ENCODE measurements at regions not wholly inside any gene's neighbourhood (a gene's known extent, or its start where the extent isn't known, plus 50 kb on each side); places are given as distances from the start of the nearest gene placed in this dataset.

DNA sequence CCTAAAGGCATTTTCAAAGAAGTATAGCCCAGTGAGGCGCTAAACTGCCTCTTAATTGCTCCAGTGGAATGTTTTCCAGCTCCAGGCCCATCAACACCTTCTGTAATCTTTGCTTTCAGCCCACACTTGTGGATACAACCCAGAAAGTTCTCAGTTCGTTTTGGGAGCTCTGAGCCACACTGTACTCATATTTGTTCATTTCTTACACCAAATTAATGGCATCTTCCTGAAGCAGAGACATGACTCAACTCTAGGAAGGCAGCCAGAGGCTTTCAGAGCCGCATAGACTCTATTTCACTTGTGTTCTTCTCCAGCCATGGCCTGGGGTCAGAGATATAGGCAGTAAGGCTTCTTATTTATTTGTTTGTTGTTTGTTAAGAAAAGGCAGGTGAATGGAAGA is 175.5 kb upstream of the NCAM1 start:
- H3K27me3 ChIP-seq, result no peaks in the 10 kb centered on the region
- intact Hi-C loops (cut with DNase I; ENCODE audit: low total_unique reads), result no loop called here
- H3K9me3 ChIP-seq, result no peaks in the 10 kb centered on the region
- H3K4me1 ChIP-seq, result no peaks in the 10 kb centered on the region
- DNase-seq, result no peak
- 48 to 54% methylated on average over 3 of the region's 3 CpGs for WGBS, 2 donors
- no peaks in the 10 kb centered on the region for H3K36me3 ChIP-seq (ENCODE audit: low read depth, missing control alignments)
- H3K27ac ChIP-seq, result no peak overlapping the region
- no peak for TF ChIP-seq POLR2A (IDR thresholded peaks at IDR 0.05)
- TF ChIP-seq, protein P1, sequence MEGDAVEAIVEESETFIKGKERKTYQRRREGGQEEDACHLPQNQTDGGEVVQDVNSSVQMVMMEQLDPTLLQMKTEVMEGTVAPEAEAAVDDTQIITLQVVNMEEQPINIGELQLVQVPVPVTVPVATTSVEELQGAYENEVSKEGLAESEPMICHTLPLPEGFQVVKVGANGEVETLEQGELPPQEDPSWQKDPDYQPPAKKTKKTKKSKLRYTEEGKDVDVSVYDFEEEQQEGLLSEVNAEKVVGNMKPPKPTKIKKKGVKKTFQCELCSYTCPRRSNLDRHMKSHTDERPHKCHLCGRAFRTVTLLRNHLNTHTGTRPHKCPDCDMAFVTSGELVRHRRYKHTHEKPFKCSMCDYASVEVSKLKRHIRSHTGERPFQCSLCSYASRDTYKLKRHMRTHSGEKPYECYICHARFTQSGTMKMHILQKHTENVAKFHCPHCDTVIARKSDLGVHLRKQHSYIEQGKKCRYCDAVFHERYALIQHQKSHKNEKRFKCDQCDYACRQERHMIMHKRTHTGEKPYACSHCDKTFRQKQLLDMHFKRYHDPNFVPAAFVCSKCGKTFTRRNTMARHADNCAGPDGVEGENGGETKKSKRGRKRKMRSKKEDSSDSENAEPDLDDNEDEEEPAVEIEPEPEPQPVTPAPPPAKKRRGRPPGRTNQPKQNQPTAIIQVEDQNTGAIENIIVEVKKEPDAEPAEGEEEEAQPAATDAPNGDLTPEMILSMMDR (IDR thresholded peaks at IDR 0.05), result no peak
- no peak overlapping the region for H3K4me3 ChIP-seq

GRCh38 chr11:112786196-112786595 is 175.0 kb upstream of the NCAM1 start:
- no peak overlapping the region for H3K27ac ChIP-seq
- H3K4me1 ChIP-seq, result no peaks in the 10 kb centered on the region
- no peaks in the 10 kb centered on the region for H3K9me3 ChIP-seq
- 93 to 95% methylated on average over 3 of the region's 3 CpGs for WGBS, 2 donors
- H3K36me3 ChIP-seq (ENCODE audit: low read depth, missing control alignments), result no peaks in the 10 kb centered on the region
- TF ChIP-seq POLR2A (IDR thresholded peaks at IDR 0.05), result no peak
- TF ChIP-seq, protein P1 (IDR thresholded peaks at IDR 0.05), result no peak
- H3K4me3 ChIP-seq, result no peak overlapping the region
- DNase-seq, result no peak
- no peaks in the 10 kb centered on the region for H3K27me3 ChIP-seq
- intact Hi-C loops (cut with DNase I; ENCODE audit: low total_unique reads), result no loop called here

DNA sequence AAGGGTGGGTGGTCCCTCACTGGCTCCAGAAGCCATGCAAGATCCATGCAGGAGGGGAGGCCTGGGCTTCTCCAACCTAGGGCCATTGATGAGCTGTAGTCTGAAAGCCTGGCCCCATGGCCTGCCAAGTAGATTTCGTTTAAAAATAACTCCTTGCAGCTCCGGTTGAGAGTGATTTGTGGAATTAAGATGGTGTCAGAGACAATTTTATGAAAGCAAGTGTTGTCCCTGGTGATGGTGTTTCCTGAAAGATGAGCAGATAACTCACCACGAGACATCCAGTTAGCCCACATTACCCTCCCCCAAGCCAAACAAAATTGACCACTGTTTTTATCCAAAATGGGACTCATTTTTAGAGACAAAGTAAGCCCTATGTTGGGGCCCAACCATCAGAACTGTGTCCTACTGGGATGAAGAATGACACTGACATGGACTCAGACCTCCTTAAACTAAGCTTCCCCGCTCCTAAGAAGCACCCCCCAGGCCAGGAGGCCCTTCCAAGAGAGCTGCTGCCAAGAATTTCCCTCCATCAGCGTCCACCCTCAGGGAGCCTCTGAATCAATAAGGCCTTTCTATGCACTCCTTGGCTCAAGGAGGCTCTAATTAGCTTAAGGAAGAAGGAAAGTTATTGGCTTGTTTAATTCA is 174.2 kb upstream of the NCAM1 start:
- WGBS, 2 donors, result 85 to 90% methylated on average over 4 to 5 of the region's 5 CpGs
- no peaks in the 10 kb centered on the region for H3K27me3 ChIP-seq
- H3K4me3 ChIP-seq, result no peak overlapping the region
- no peak for TF ChIP-seq POLR2A (IDR thresholded peaks at IDR 0.05)
- TF ChIP-seq, protein P1 (IDR thresholded peaks at IDR 0.05), result no peak
- H3K9me3 ChIP-seq, result no peaks in the 10 kb centered on the region
- no peaks in the 10 kb centered on the region for H3K36me3 ChIP-seq (ENCODE audit: low read depth, missing control alignments)
- DNase-seq, result no peak
- H3K4me1 ChIP-seq, result no peaks in the 10 kb centered on the region
- intact Hi-C loops (cut with DNase I; ENCODE audit: low total_unique reads), result no loop called here
- H3K27ac ChIP-seq, result no peak overlapping the region

DNA sequence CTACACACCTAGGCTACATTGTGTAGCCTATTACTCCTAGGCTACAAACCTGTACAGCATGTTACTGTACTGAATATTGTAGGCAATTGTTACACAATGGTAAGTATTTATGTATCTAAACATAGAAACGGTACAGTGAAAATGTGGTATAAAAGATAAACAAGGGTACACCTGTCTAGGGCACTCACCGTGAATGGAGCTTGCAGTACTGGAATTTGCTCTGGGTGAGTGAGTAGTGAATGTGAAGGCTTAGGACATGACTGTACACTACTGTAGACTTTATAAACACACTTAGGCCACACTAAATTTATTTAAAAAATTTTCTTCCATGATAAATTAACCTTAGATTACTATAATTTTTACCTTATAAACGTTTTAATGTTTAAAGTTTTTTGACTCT is 171.7 kb upstream of the NCAM1 start:
- no peak overlapping the region for H3K4me3 ChIP-seq
- intact Hi-C loops (cut with DNase I; ENCODE audit: low total_unique reads), result no loop called here
- DNase-seq, result no peak
- H3K27me3 ChIP-seq, result no peaks in the 10 kb centered on the region
- 82 to 83% methylated on average over 3 of the region's 3 CpGs for WGBS, 2 donors
- H3K9me3 ChIP-seq, result no peaks in the 10 kb centered on the region
- no peaks in the 10 kb centered on the region for H3K4me1 ChIP-seq
- no peaks in the 10 kb centered on the region for H3K36me3 ChIP-seq (ENCODE audit: low read depth, missing control alignments)
- TF ChIP-seq, protein P1 (IDR thresholded peaks at IDR 0.05), result no peak
- H3K27ac ChIP-seq, result no peak overlapping the region

- Histone ChIP-seq H3K4me1 (no peaks in the 10 kb centered on the region), H3K4me3 (no peak overlapping the region), H3K27me3 (no peaks in the 10 kb centered on the region), H3K27ac (no peak overlapping the region), H3K36me3 (ENCODE audit: low read depth, missing control alignments) (no peaks in the 10 kb centered on the region), H3K9me3 (no peaks in the 10 kb centered on the region)
- intact Hi-C loops (cut with DNase I; ENCODE audit: low total_unique reads), result no loop called here
- 90 to 95% methylated on average over 3 of the region's 3 CpGs for WGBS, 2 donors
- TF ChIP-seq, protein P1 (IDR thresholded peaks at IDR 0.05), result no peak
- no peak for TF ChIP-seq POLR2A (IDR thresholded peaks at IDR 0.05)
- DNase-seq, result no peak
These were observed 170.9 kb upstream of the NCAM1 start for GRCh38 chr11:112790286-112790685.

All from testis (tissue), 2 donors.